ENCODE measurements at regions not wholly inside any gene's neighbourhood (a gene's known extent, or its start where the extent isn't known, plus 50 kb on each side); places are given as distances from the start of the nearest gene placed in this dataset.

DNA sequence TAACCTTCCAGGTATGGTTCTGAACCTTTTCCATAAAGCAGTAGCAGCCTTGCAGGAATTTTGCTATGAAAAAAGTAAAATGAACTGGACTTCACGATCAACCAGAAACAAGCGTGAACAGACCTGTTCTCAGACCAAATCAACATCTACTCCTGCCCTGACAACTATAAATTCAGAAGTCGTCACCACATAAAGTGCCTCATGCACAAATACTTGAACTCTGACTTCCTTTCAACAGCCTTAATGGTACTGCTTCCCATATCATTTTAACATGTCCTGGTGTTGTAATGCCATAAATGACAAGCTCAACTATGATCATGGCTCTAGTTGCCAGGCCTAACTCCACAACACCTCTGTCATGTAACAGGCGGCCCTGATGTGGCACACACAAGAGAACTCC lies 262.4 kb downstream of the MTX2 start:
- TF ChIP-seq, protein P1, sequence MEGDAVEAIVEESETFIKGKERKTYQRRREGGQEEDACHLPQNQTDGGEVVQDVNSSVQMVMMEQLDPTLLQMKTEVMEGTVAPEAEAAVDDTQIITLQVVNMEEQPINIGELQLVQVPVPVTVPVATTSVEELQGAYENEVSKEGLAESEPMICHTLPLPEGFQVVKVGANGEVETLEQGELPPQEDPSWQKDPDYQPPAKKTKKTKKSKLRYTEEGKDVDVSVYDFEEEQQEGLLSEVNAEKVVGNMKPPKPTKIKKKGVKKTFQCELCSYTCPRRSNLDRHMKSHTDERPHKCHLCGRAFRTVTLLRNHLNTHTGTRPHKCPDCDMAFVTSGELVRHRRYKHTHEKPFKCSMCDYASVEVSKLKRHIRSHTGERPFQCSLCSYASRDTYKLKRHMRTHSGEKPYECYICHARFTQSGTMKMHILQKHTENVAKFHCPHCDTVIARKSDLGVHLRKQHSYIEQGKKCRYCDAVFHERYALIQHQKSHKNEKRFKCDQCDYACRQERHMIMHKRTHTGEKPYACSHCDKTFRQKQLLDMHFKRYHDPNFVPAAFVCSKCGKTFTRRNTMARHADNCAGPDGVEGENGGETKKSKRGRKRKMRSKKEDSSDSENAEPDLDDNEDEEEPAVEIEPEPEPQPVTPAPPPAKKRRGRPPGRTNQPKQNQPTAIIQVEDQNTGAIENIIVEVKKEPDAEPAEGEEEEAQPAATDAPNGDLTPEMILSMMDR (IDR thresholded peaks at IDR 0.05): no peak
- Mint-ChIP-seq H3K27ac (no peak overlapping the region), H3K4me1 (no peaks in the 10 kb centered on the region), H3K9me3 (no peaks in the 10 kb centered on the region), H3K27me3 (ENCODE audit: low read depth in 2 of 2) (peaks cover 37 to 76% of the 10 kb centered on the region in 2 donors), H3K36me3 (no peaks in the 10 kb centered on the region), H3K4me3 (no peak overlapping the region)
- no peak overlapping the region for H3K27ac ChIP-seq (ENCODE audit: low read length)
- H3K27me3 ChIP-seq (ENCODE audit: control insufficient read depth, insufficient read depth, low read length): peaks cover 4% of the 10 kb centered on the region
- WGBS (ENCODE audit: insufficient coverage): 88% methylated on average over 4 of the region's 4 CpGs
- no peaks in the 10 kb centered on the region for H3K36me3 ChIP-seq (ENCODE audit: control insufficient read depth, insufficient read depth, low read length)
- H3K4me3 ChIP-seq (ENCODE audit: low read length): no peak overlapping the region
- no peaks in the 10 kb centered on the region for H3K4me1 ChIP-seq (ENCODE audit: control insufficient read depth, insufficient read depth, low read length)
- no peak for DNase-seq
- intact Hi-C loops (cut with micrococcal nuclease): no loop called here
- no peak for ATAC-seq
- H3K9me3 ChIP-seq (ENCODE audit: control insufficient read depth, insufficient read depth, low read length): no peaks in the 10 kb centered on the region

DNA sequence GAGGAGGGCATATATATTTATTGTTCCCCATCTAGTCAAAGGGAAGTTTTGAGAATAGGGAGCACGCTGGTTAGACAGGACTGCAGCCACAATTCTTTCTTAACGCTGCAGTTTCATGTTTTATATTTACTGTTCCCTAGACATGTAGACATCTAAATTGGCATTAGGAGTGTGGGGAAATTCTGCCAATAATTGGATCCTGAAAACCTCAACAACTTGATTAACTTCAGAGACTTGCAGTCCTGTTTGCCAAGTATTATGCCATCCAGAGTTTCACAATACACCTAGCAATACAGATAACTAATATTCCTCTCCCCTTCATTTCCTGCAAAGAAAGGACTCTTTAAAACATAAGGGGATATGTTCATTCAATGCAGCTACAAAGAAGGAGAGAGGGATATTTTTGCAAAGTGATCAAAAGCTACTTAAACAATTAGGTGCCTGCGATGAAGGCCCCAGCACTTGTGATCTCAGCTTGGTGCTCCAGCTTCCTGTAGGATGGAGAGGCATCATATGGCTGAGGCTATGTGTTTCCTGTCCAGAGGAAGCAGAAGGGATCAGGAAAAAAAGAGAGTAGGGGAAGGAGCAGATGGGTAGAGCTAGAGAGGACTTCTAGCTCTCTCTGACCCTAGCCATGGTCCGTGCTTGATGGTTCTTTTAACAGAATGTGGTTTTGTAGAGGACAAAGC lies 264.4 kb downstream of the MTX2 start:
- TF ChIP-seq, protein P1 (IDR thresholded peaks at IDR 0.05): no peak
- no peaks in the 10 kb centered on the region for H3K9me3 Mint-ChIP-seq
- WGBS (ENCODE audit: insufficient coverage): 89% methylated on average over 3 of the region's 4 CpGs
- H3K9me3 ChIP-seq (ENCODE audit: control insufficient read depth, insufficient read depth, low read length): no peaks in the 10 kb centered on the region
- no peaks in the 10 kb centered on the region for H3K4me1 ChIP-seq (ENCODE audit: control insufficient read depth, insufficient read depth, low read length)
- H3K36me3 Mint-ChIP-seq: no peaks in the 10 kb centered on the region
- no peaks in the 10 kb centered on the region for H3K4me1 Mint-ChIP-seq
- no peak overlapping the region for H3K4me3 ChIP-seq (ENCODE audit: low read length)
- ATAC-seq (no peak), DNase-seq (no peak)
- intact Hi-C loops (cut with micrococcal nuclease): no loop called here
- peaks cover 4% of the 10 kb centered on the region for H3K27me3 ChIP-seq (ENCODE audit: control insufficient read depth, insufficient read depth, low read length)
- H3K27ac ChIP-seq (ENCODE audit: low read length): no peak overlapping the region
- H3K27me3 Mint-ChIP-seq (ENCODE audit: low read depth in 2 of 2): peaks cover 35 to 58% of the 10 kb centered on the region in 2 donors
- H3K27ac Mint-ChIP-seq: no peak overlapping the region
- H3K4me3 Mint-ChIP-seq: no peak overlapping the region
- H3K36me3 ChIP-seq (ENCODE audit: control insufficient read depth, insufficient read depth, low read length): no peaks in the 10 kb centered on the region

DNA sequence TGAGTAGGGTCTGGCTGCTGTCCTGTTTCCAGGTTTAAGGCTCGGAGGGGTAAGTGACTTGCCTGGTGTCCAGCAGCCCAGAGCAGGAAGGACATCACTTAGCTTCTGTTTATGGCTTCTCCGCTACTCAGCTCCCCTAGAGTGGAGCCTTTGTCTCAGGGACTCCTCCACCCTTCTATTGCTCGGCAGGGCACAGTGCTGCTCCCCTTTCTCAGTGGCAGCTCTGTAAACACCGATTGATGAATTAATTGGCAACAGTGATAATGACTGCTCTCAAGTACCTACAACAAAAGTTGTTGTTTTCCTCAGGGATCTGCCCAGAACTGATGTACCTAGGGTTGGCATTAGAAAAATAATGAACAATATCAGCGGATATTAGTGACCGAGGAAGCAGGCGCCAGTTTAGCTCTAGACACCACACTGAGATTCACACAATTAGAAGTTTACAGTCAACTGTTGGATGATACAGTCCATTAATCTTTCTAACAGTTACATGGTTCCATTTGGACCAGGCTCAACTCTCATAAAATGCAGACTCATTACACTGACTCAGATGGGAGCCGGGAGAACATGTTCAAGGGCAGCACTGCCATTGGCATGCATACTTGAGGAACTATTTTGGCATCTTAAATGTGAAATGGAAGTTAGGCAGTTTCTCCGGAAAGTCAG lies 265.7 kb downstream of the MTX2 start:
- Histone ChIP-seq H3K4me1 (ENCODE audit: control insufficient read depth, insufficient read depth, low read length) (no peaks in the 10 kb centered on the region), H3K4me3 (ENCODE audit: low read length) (no peak overlapping the region), H3K27ac (ENCODE audit: low read length) (no peak overlapping the region), H3K27me3 (ENCODE audit: control insufficient read depth, insufficient read depth, low read length) (peaks cover 4% of the 10 kb centered on the region), H3K9me3 (ENCODE audit: control insufficient read depth, insufficient read depth, low read length) (no peaks in the 10 kb centered on the region), H3K36me3 (ENCODE audit: control insufficient read depth, insufficient read depth, low read length) (no peaks in the 10 kb centered on the region)
- no peak for DNase-seq
- Mint-ChIP-seq H3K4me1 (no peaks in the 10 kb centered on the region), H3K36me3 (no peaks in the 10 kb centered on the region), H3K27ac (no peak overlapping the region), H3K4me3 (no peak overlapping the region), H3K27me3 (ENCODE audit: low read depth in 2 of 2) (peaks cover 31 to 47% of the 10 kb centered on the region in 2 donors), H3K9me3 (no peaks in the 10 kb centered on the region)
- intact Hi-C loops (cut with micrococcal nuclease): no loop called here
- no peak for ATAC-seq
- 90% methylated on average over 9 of the region's 9 CpGs for WGBS (ENCODE audit: insufficient coverage)
- TF ChIP-seq, protein P1 (IDR thresholded peaks at IDR 0.05): no peak

Data from natural killer cell (primary cell).